ENCODE measurements at regions not wholly inside any gene's neighbourhood (a gene's known extent, or its start where the extent isn't known, plus 50 kb on each side); places are given as distances from the start of the nearest gene placed in this dataset.

DNA sequence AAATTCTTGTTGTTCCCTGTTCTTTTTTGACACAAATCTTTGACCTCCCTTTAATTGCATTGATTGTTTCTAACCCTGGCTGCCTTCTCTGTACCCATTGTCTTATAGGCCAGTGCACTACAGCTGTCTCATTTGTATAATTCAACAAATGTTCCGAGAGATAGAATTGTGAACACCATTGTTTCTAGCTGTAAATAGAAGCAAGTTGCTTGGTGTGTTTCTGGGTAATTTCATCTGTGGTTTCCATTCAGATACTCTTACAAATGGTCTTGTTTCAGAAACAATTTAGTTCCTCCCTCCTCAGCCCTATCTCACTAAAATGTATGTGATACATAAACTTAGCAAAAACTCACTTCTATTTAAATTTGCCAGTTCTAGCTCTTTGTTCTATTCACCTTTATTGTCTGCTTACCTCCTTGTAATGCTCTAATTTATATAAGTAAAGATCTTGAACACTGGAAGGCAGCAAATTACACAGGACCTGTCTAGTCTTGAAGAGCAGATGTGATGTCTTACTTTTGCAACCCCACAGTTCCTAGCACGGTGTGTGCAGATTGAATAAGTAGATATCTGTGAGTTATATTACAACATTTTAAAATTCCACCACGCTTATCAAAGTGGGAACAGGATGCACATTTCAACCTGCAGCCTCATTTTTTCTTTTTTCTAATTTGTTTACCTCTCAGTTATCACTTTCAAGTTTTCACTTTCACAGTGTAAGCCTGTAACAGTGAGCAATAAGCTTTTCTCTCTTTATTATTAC lies 515.6 kb upstream of the ZP4 start:
- Histone ChIP-seq H3K27me3 (ENCODE audit: insufficient read depth, low read length) (no peaks in the 10 kb centered on the region), H3K36me3 (ENCODE audit: insufficient read depth, low read length) (no peaks in the 10 kb centered on the region), H3K4me1 (ENCODE audit: insufficient read depth, low read length) (peaks cover 20% of the 10 kb centered on the region), H2AFZ (ENCODE audit: low read length) (no peak overlapping the region), H3K4me3 (ENCODE audit: insufficient read depth, low read length) (no peak overlapping the region), H3K4me2 (ENCODE audit: insufficient read depth, low read length) (no peak overlapping the region), H4K20me1 (ENCODE audit: insufficient read depth, low read length) (no peaks in the 10 kb centered on the region), H3K79me2 (ENCODE audit: insufficient read depth, low read length) (no peaks in the 10 kb centered on the region), H3K27ac (ENCODE audit: low read depth, low read length) (no peak overlapping the region), H3K9me3 (ENCODE audit: low read depth, low read length) (no peaks in the 10 kb centered on the region)
- peak; percentile 31 for DNase-seq (ENCODE audit: insufficient read length, low spot score, missing footprints)
- TF ChIP-seq, protein P1, sequence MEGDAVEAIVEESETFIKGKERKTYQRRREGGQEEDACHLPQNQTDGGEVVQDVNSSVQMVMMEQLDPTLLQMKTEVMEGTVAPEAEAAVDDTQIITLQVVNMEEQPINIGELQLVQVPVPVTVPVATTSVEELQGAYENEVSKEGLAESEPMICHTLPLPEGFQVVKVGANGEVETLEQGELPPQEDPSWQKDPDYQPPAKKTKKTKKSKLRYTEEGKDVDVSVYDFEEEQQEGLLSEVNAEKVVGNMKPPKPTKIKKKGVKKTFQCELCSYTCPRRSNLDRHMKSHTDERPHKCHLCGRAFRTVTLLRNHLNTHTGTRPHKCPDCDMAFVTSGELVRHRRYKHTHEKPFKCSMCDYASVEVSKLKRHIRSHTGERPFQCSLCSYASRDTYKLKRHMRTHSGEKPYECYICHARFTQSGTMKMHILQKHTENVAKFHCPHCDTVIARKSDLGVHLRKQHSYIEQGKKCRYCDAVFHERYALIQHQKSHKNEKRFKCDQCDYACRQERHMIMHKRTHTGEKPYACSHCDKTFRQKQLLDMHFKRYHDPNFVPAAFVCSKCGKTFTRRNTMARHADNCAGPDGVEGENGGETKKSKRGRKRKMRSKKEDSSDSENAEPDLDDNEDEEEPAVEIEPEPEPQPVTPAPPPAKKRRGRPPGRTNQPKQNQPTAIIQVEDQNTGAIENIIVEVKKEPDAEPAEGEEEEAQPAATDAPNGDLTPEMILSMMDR (IDR thresholded peaks at IDR 0.05; ENCODE audit: extremely low read depth, low read depth, low read length) = no peak

DNA sequence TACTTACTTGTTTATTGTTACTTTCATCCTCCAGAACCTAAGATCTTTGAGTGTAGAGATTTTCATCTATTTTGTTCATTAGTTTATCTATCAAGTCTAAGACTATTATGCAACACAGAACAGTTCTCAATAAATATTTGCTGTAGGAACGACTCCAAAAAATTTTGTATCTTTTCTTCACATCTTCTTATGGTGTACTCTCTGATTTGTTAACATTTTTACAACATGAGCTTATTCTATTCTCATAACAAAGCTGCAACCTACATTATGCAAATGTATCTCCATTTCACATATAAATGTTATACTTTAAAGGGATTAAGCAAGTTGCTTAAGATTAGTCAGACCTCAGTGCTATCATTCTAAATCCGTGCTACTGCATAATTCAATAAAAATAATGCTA lies 514.2 kb upstream of the ZP4 start:
- Histone ChIP-seq H3K4me3 (ENCODE audit: insufficient read depth, low read length) (no peak overlapping the region), H3K36me3 (ENCODE audit: insufficient read depth, low read length) (no peaks in the 10 kb centered on the region), H3K79me2 (ENCODE audit: insufficient read depth, low read length) (no peaks in the 10 kb centered on the region), H3K27me3 (ENCODE audit: insufficient read depth, low read length) (no peaks in the 10 kb centered on the region), H3K27ac (ENCODE audit: low read depth, low read length) (no peak overlapping the region), H3K4me2 (ENCODE audit: insufficient read depth, low read length) (no peak overlapping the region), H2AFZ (ENCODE audit: low read length) (no peak overlapping the region), H4K20me1 (ENCODE audit: insufficient read depth, low read length) (no peaks in the 10 kb centered on the region), H3K4me1 (ENCODE audit: insufficient read depth, low read length) (peaks cover 15% of the 10 kb centered on the region), H3K9me3 (ENCODE audit: low read depth, low read length) (no peaks in the 10 kb centered on the region)
- no peak for DNase-seq (ENCODE audit: insufficient read length, low spot score, missing footprints)
- TF ChIP-seq, protein P1 (IDR thresholded peaks at IDR 0.05; ENCODE audit: extremely low read depth, low read depth, low read length) = no peak

DNA sequence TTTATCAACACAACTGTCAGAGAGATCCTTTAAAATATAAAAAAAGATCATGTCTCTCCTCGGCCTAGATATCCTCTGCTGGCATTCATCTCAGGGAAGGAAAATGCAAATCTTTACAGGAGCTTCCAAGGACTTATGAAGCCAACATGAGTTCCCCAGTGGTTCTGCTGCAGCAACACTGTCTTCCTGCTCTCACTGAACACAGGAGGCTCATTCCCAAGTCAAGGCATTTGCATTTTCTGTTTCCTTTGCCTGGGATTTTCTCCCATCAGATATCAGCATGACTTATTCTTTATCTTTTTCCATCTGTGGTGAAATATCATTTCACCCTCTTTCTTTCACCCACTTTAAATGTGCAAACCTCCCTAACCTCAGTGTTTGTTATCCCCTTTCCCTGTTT lies 513.8 kb upstream of the ZP4 start:
- Histone ChIP-seq H3K4me1 (ENCODE audit: insufficient read depth, low read length) (peaks cover 11% of the 10 kb centered on the region), H3K9me3 (ENCODE audit: low read depth, low read length) (no peaks in the 10 kb centered on the region), H3K4me3 (ENCODE audit: insufficient read depth, low read length) (no peak overlapping the region), H3K27ac (ENCODE audit: low read depth, low read length) (no peak overlapping the region), H3K27me3 (ENCODE audit: insufficient read depth, low read length) (no peaks in the 10 kb centered on the region), H4K20me1 (ENCODE audit: insufficient read depth, low read length) (no peaks in the 10 kb centered on the region), H3K79me2 (ENCODE audit: insufficient read depth, low read length) (no peaks in the 10 kb centered on the region), H3K4me2 (ENCODE audit: insufficient read depth, low read length) (no peak overlapping the region), H3K36me3 (ENCODE audit: insufficient read depth, low read length) (no peaks in the 10 kb centered on the region), H2AFZ (ENCODE audit: low read length) (peak overlapping the region; percentile 54)
- DNase-seq (ENCODE audit: insufficient read length, low spot score, missing footprints) = peak; percentile 32
- TF ChIP-seq, protein P1 (IDR thresholded peaks at IDR 0.05; ENCODE audit: extremely low read depth, low read depth, low read length) = no peak

DNA sequence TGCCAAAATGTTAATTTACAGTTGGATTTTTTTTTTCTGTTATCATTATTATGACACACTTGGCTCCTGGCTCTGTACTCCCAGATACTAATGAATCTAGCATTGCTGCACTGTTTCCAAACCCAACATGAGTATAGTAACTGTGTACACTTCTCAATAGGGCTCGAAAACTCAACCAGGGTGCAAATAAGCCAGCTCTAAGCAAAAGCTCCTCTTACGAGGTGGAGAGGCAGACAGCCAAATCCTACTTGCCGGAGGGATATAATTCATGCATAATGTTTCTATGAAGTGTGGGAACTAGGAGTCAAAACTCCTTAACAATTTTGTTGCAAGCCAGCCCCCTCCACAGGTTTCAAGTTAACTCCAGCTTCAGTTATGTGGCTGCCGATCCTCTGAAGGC lies 510.4 kb upstream of the ZP4 start:
- H3K4me3 ChIP-seq (ENCODE audit: insufficient read depth, low read length) = no peak overlapping the region
- DNase-seq (ENCODE audit: insufficient read length, low spot score, missing footprints) = no peak
- TF ChIP-seq, protein P1 (IDR thresholded peaks at IDR 0.05; ENCODE audit: extremely low read depth, low read depth, low read length) = no peak
- H2AFZ ChIP-seq (ENCODE audit: low read length) = no peak overlapping the region
- H3K27ac ChIP-seq (ENCODE audit: low read depth, low read length) = no peak overlapping the region
- no peaks in the 10 kb centered on the region for H3K27me3 ChIP-seq (ENCODE audit: insufficient read depth, low read length)
- no peaks in the 10 kb centered on the region for H3K36me3 ChIP-seq (ENCODE audit: insufficient read depth, low read length)
- no peaks in the 10 kb centered on the region for H4K20me1 ChIP-seq (ENCODE audit: insufficient read depth, low read length)
- H3K9me3 ChIP-seq (ENCODE audit: low read depth, low read length) = no peaks in the 10 kb centered on the region
- H3K4me2 ChIP-seq (ENCODE audit: insufficient read depth, low read length) = no peak overlapping the region
- no peaks in the 10 kb centered on the region for H3K79me2 ChIP-seq (ENCODE audit: insufficient read depth, low read length)
- peaks cover 3% of the 10 kb centered on the region for H3K4me1 ChIP-seq (ENCODE audit: insufficient read depth, low read length)
